ENCODE measurements at regions not wholly inside any gene's neighbourhood (a gene's known extent, or its start where the extent isn't known, plus 50 kb on each side); places are given as distances from the start of the nearest gene placed in this dataset.
A peak's percentile ranks its signal among the peaks of the same experiment; 100 is the strongest.

DNA sequence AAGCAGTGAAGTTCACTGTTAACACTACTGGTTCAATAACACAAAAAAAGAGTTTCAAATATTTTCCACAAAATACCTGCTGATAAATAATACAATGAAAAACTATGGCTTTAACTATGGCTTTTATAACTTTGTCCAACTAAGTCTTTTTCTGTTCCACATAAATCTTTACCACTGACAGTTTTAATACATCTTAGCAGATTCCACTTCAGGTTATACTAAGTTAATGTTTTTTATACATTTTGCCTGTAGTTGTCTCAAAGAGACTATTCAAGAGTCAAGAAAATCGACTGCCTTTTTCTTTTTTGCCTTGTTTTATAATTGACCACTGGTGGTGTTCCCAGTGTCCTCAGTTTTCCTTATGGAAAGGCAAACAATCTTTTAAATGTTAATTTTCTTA is 379.7 kb upstream of the PMFBP1 start:
- TF ChIP-seq, protein P1, sequence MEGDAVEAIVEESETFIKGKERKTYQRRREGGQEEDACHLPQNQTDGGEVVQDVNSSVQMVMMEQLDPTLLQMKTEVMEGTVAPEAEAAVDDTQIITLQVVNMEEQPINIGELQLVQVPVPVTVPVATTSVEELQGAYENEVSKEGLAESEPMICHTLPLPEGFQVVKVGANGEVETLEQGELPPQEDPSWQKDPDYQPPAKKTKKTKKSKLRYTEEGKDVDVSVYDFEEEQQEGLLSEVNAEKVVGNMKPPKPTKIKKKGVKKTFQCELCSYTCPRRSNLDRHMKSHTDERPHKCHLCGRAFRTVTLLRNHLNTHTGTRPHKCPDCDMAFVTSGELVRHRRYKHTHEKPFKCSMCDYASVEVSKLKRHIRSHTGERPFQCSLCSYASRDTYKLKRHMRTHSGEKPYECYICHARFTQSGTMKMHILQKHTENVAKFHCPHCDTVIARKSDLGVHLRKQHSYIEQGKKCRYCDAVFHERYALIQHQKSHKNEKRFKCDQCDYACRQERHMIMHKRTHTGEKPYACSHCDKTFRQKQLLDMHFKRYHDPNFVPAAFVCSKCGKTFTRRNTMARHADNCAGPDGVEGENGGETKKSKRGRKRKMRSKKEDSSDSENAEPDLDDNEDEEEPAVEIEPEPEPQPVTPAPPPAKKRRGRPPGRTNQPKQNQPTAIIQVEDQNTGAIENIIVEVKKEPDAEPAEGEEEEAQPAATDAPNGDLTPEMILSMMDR (IDR thresholded peaks at IDR 0.05; ENCODE audit: low read depth, low read length, missing control alignments): no peak
- H3K27me3 ChIP-seq (replicated peaks): no peaks in the 10 kb centered on the region
- H3K4me3 ChIP-seq (ENCODE audit: low read depth, low read length): no peak overlapping the region
- DNase-seq: no peak
- no peak overlapping the region for H3K27ac ChIP-seq
- in situ Hi-C loops (cut with HindIII; ENCODE audit: low pct_ligation_motif_present, low sequenced_read_pairs): no loop called here
- no peaks in the 10 kb centered on the region for H3K36me3 ChIP-seq (replicated peaks)

DNA sequence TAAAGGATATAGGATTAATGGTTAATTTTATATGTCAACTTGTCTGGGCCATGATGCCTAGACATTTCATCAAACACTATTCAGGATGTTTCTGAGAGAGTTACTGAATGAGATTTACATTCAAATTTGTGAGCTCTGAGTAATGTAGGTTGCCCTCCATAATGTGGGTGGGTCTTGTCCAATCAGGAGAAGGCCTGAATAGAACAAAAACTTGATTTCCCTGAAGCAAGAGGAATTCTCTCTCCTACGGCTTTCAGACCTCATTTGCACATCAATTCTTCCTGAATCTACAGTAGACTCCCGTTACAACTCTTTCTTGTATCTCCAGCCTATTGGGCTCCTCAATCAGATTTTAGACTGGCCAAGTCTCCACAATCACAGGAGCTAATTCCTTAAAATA is 377.9 kb upstream of the PMFBP1 start:
- H3K36me3 ChIP-seq (replicated peaks): no peaks in the 10 kb centered on the region
- TF ChIP-seq, protein P1 (IDR thresholded peaks at IDR 0.05; ENCODE audit: low read depth, low read length, missing control alignments): no peak
- no peak overlapping the region for H3K27ac ChIP-seq
- DNase-seq: no peak
- in situ Hi-C loops (cut with HindIII; ENCODE audit: low pct_ligation_motif_present, low sequenced_read_pairs): no loop called here
- no peak overlapping the region for H3K4me3 ChIP-seq (ENCODE audit: low read depth, low read length)
- H3K27me3 ChIP-seq (replicated peaks): no peaks in the 10 kb centered on the region

DNA sequence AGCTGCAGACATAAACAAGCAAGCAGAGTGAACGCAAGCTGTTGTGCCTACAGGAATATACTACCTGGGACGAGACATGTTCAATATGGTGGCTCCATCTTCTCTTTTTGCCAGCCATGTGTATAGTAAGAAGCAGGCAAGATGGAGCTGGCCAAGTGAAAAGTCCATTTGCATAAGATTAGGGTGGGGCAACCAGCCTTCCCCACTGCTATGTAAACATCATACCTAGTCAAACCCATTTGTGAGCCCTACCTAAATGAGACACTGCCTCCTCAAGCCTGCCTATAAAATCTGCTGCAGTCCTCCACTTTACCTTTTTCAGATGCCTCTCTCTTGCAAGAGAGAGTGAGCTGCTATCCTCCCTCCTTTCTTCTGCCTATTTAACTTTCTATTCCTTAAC is 370.1 kb upstream of the PMFBP1 start:
- TF ChIP-seq, protein P1 (IDR thresholded peaks at IDR 0.05; ENCODE audit: low read depth, low read length, missing control alignments): no peak
- no peaks in the 10 kb centered on the region for H3K27me3 ChIP-seq (replicated peaks)
- no peak for DNase-seq
- H3K4me3 ChIP-seq (ENCODE audit: low read depth, low read length): no peak overlapping the region
- H3K27ac ChIP-seq: no peak overlapping the region
- H3K36me3 ChIP-seq (replicated peaks): no peaks in the 10 kb centered on the region
- in situ Hi-C loops (cut with HindIII; ENCODE audit: low pct_ligation_motif_present, low sequenced_read_pairs): no loop called here

DNA sequence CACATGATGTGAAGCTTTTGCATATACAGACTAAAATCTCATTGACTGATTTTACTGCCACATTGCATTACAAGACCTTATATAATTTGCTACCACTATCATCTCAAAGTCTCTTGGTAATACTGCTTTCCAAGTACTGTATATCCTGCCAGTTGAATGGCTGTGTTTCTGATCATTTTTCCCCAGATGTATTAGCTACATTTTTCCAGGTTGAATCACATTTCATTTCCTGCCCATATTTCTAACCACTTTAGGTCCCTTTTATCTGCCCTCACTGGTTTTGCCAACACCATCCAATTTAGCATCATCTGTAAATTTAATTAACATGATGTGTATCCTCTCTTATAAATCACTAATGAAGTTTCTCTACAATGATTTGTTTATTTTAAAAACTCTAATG is 365.7 kb upstream of the PMFBP1 start:
- TF ChIP-seq, protein P1 (IDR thresholded peaks at IDR 0.05; ENCODE audit: low read depth, low read length, missing control alignments): no peak
- no peaks in the 10 kb centered on the region for H3K27me3 ChIP-seq (replicated peaks)
- in situ Hi-C loops (cut with HindIII; ENCODE audit: low pct_ligation_motif_present, low sequenced_read_pairs): no loop called here
- no peak overlapping the region for H3K4me3 ChIP-seq (ENCODE audit: low read depth, low read length)
- H3K36me3 ChIP-seq (replicated peaks): no peaks in the 10 kb centered on the region
- peak; percentile 40 for DNase-seq
- H3K27ac ChIP-seq: peak overlapping the region; percentile 63

DNA sequence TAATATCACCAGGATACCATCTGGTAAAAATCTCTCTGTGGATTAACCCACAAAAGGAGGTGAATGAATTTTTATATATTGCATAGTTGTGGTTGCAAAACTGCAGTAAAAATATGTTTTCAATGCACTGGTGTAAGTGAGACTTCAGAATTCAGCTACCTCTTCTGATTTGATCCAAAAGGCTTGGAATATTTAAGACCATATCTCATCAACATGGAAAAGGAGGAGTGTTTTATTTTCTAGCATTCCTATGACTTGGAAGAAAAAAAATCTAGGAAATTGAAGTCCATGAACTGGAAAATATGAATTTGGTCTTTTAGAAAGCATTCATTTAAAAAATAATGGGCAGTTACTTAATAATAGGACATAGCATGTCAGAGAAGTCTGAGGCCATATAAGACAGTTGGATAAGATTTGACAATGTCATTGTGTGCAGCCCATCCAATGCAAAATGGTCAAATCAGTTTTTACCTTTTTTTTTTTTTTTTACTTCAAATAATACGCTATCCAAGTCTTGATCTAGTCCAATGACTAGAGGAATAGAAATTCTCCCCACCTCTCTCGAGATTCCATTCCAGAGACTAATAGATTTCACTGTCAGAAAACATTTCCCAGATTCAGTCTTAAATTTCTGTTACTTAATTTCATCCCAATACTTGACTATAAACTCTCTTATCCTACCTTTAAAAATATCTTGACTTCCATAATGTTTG is 364.9 kb upstream of the PMFBP1 start:
- Histone ChIP-seq H3K4me3 (ENCODE audit: low read depth, low read length) (no peak overlapping the region), H3K36me3 (replicated peaks) (no peaks in the 10 kb centered on the region), H3K27ac (peak overlapping the region; percentile 63), H3K27me3 (replicated peaks) (no peaks in the 10 kb centered on the region)
- in situ Hi-C loops (cut with HindIII; ENCODE audit: low pct_ligation_motif_present, low sequenced_read_pairs): no loop called here
- TF ChIP-seq, protein P1 (IDR thresholded peaks at IDR 0.05; ENCODE audit: low read depth, low read length, missing control alignments): no peak
- DNase-seq: no peak

DNA sequence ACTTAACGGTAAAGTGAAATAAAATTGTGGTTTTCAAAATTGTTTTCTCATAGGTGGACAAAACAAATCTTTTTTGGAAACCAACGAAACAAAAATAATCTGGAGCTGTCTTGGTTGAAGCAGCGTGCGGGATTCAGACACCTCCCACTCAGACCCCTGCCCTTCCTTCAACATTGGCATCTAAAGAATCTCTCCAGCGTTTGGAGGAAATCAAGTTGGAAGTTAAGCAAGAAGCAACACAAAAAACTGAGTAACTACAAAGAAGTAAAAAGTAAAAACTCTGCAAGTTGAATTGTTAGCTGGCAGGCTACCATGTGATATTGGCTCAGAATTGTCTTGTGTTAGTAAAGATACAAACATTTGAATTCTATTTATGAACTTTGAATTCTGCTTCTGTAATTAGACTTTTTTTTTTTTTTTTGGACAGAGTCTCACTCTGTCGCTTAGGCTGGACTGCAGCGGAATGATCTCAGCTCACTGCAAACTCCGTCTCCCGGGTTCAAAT is 361.0 kb upstream of the PMFBP1 start:
- TF ChIP-seq, protein P1 (IDR thresholded peaks at IDR 0.05; ENCODE audit: low read depth, low read length, missing control alignments): no peak
- Histone ChIP-seq H3K4me3 (ENCODE audit: low read depth, low read length) (no peak overlapping the region), H3K27ac (no peak overlapping the region), H3K36me3 (replicated peaks) (no peaks in the 10 kb centered on the region), H3K27me3 (replicated peaks) (no peaks in the 10 kb centered on the region)
- DNase-seq: no peak
- in situ Hi-C loops (cut with HindIII; ENCODE audit: low pct_ligation_motif_present, low sequenced_read_pairs): no loop called here
